HEK293 (cell line): ENCODE measurements at regions not wholly inside any gene's neighbourhood (a gene's known extent, or its start where the extent isn't known, plus 50 kb on each side); places are given as distances from the start of the nearest gene placed in this dataset.

ENCODE experiments used
- CTCF ChIA-PET: fragments of 350-600 bp; formaldehyde crosslinking; extraction: SDS; loops from one replicate; lab custom pipeline; 2021; ENCODE audit warnings: antibody characterized with exemption; lab: Yijun Ruan, JAX
- POLR2A ChIA-PET: fragments of 300-600 bp; formaldehyde crosslinking; extraction: SDS; loops from one replicate; lab custom pipeline; 2020; ENCODE audit warnings: antibody characterized with exemption, inconsistent platforms; lab: Yijun Ruan, JAX
- H3K27ac ChIP-seq: fragments of 200-500 bp; sonication (Bioruptor generic); 2 replicates; pipeline ENCODE4 v1.5.1; 2014; ENCODE audit warnings: low read depth, low read length, control low read depth, inconsistent platforms; ENCODE audit errors: extremely low read depth
- H3K36me3 ChIP-seq, 2 experiments: fragments of 200-500 bp in 1 of 2; sonication (Bioruptor generic) in 1 of 2; 1 replicate in 1 of 2; 2 replicates in 1 of 2; pipeline ENCODE4 v1.5.1; 2014 to 2017; ENCODE audit warnings: inconsistent platforms in 2 of 2, low read length in 2 of 2; ENCODE audit not compliant: control insufficient read depth in 2 of 2, insufficient read depth in 1 of 2
- H3K4me1 ChIP-seq: fragments of 200-500 bp; sonication (Bioruptor generic); 2 replicates; pipeline ENCODE4 v1.5.1; 2014; ENCODE audit warnings: mild to moderate bottlenecking, low read length, inconsistent platforms; ENCODE audit not compliant: control insufficient read depth, insufficient read depth
- H3K4me3 ChIP-seq: 2 replicates; pipeline ENCODE4 v1.5.1; 2011; ENCODE audit warnings: low read depth, mild to moderate bottlenecking, control low read depth, low read length, moderate library complexity
- H3K9me3 ChIP-seq: fragments of 200-500 bp; sonication (Bioruptor generic); 2 replicates; pipeline ENCODE4 v1.5.1; 2014; ENCODE audit warnings: low read depth, low read length, inconsistent platforms; ENCODE audit not compliant: control insufficient read depth, insufficient read depth
- IKZF3 ChIP-seq: fragments of 450-650 bp; IDR thresholded peaks from 2 replicates; pipeline ENCODE4 v1.5.0; 2018; ENCODE audit warnings: missing biosample characterization, mild to moderate bottlenecking, missing genetic modification characterization, moderate library complexity
- PATZ1 ChIP-seq: fragments of 450-650 bp; formaldehyde crosslinking; IDR thresholded peaks from 2 replicates; pipeline ENCODE4 v1.5.1; 2016; ENCODE audit warnings: missing biosample characterization, missing genetic modification characterization
- PBX3 ChIP-seq: sonication (generic); formaldehyde crosslinking; IDR thresholded peaks from 2 replicates; pipeline ENCODE4 v1.8.1; 2022; ENCODE audit warnings: mild to moderate bottlenecking, moderate library complexity, missing genetic modification reagents
- ZBTB21 ChIP-seq: fragments of 450-650 bp; formaldehyde crosslinking; IDR thresholded peaks from 2 replicates; pipeline ENCODE4 v1.5.1; 2017; ENCODE audit warnings: missing biosample characterization, missing genetic modification characterization
- ZBTB44 ChIP-seq: fragments of 450-650 bp; IDR thresholded peaks from 2 replicates; pipeline ENCODE4 v1.5.1; 2018; ENCODE audit warnings: missing biosample characterization, mild to moderate bottlenecking, missing genetic modification characterization
- ZBTB48 ChIP-seq: fragments of 450-650 bp; formaldehyde crosslinking; IDR thresholded peaks from 2 replicates; pipeline ENCODE4 v1.5.1; 2016; ENCODE audit warnings: missing biosample characterization, missing genetic modification characterization
- ZBTB8A ChIP-seq: fragments of 450-650 bp; formaldehyde crosslinking; IDR thresholded peaks from 2 replicates; pipeline ENCODE4 v1.5.1; 2016; ENCODE audit warnings: missing biosample characterization, missing genetic modification characterization
- ZFP41 ChIP-seq: fragments of 450-650 bp; formaldehyde crosslinking; IDR thresholded peaks from 2 replicates; pipeline ENCODE4 v1.5.1; 2016; ENCODE audit warnings: missing biosample characterization, missing genetic modification characterization, borderline replicate concordance
- ZIC2 ChIP-seq: fragments of 450-650 bp; formaldehyde crosslinking; IDR thresholded peaks from 2 replicates; pipeline ENCODE4 v1.5.1; 2016; ENCODE audit warnings: missing biosample characterization, missing genetic modification characterization
- ZNF146 ChIP-seq: fragments of 450-650 bp; formaldehyde crosslinking; IDR thresholded peaks from 2 replicates; pipeline ENCODE4 v1.5.1; 2016; ENCODE audit warnings: missing biosample characterization, missing genetic modification characterization
- ZNF174 ChIP-seq: fragments of 450-650 bp; formaldehyde crosslinking; IDR thresholded peaks from 2 replicates; pipeline ENCODE4 v1.5.0; 2017; ENCODE audit warnings: missing biosample characterization, mild to moderate bottlenecking, missing genetic modification characterization
- ZNF202 ChIP-seq: fragments of 450-650 bp; formaldehyde crosslinking; IDR thresholded peaks from 2 replicates; pipeline ENCODE4 v1.5.1; 2016; ENCODE audit warnings: missing biosample characterization, missing genetic modification characterization, borderline replicate concordance
- ZNF214 ChIP-seq: fragments of 450-650 bp; formaldehyde crosslinking; IDR thresholded peaks from 2 replicates; pipeline ENCODE4 v1.5.1; 2017; ENCODE audit warnings: missing biosample characterization, mild to moderate bottlenecking, missing genetic modification characterization, borderline replicate concordance
- ZNF23 ChIP-seq: fragments of 450-650 bp; formaldehyde crosslinking; IDR thresholded peaks from 2 replicates; pipeline ENCODE4 v1.5.1; 2016; ENCODE audit warnings: missing biosample characterization, missing genetic modification characterization, borderline replicate concordance
- ZNF239 ChIP-seq: fragments of 450-650 bp; formaldehyde crosslinking; IDR thresholded peaks from 2 replicates; pipeline ENCODE4 v1.5.1; 2016; ENCODE audit warnings: missing biosample characterization, missing genetic modification characterization
- ZNF433 ChIP-seq: fragments of 450-650 bp; formaldehyde crosslinking; IDR thresholded peaks from 2 replicates; pipeline ENCODE4 v1.5.1; 2016; ENCODE audit warnings: missing biosample characterization, missing genetic modification characterization, low read depth
- ZNF473 ChIP-seq: fragments of 450-650 bp; formaldehyde crosslinking; IDR thresholded peaks from 2 replicates; pipeline ENCODE4 v1.5.1; 2017; ENCODE audit warnings: missing biosample characterization, missing genetic modification characterization
- ZNF514 ChIP-seq: fragments of 450-650 bp; formaldehyde crosslinking; IDR thresholded peaks from 2 replicates; pipeline ENCODE4 v1.5.1; 2016; ENCODE audit warnings: missing biosample characterization, missing genetic modification characterization
- ZNF521 ChIP-seq: fragments of 450-650 bp; formaldehyde crosslinking; IDR thresholded peaks from 2 replicates; pipeline ENCODE4 v1.5.1; 2017; ENCODE audit warnings: missing biosample characterization, mild to moderate bottlenecking, missing genetic modification characterization
- ZNF530 ChIP-seq: fragments of 450-650 bp; formaldehyde crosslinking; IDR thresholded peaks from 2 replicates; pipeline ENCODE4 v1.5.1; 2016; ENCODE audit warnings: low read depth, missing biosample characterization, missing genetic modification characterization
- ZNF549 ChIP-seq: fragments of 450-650 bp; IDR thresholded peaks from 2 replicates; pipeline ENCODE4 v1.5.1; 2018; ENCODE audit warnings: missing biosample characterization, missing genetic modification characterization, mild to moderate bottlenecking, inconsistent platforms, moderate library complexity
- ZNF610 ChIP-seq: fragments of 450-650 bp; formaldehyde crosslinking; IDR thresholded peaks from 2 replicates; pipeline ENCODE4 v1.5.1; 2016; ENCODE audit warnings: missing biosample characterization, missing genetic modification characterization, borderline replicate concordance
- ZSCAN18 ChIP-seq: fragments of 450-650 bp; formaldehyde crosslinking; IDR thresholded peaks from 2 replicates; pipeline ENCODE4 v1.5.1; 2016; ENCODE audit warnings: missing biosample characterization, missing genetic modification characterization

GRCh38 chr3:30297112-30297511 lies 309.3 kb upstream of the TGFBR2 start:
- Histone ChIP-seq H3K4me3 (no peak overlapping the region), H3K9me3 (no peaks in the 10 kb centered on the region), H3K4me1 (no peaks in the 10 kb centered on the region), H3K36me3 (no peaks in the 10 kb centered on the region), H3K27ac (no peak overlapping the region)
- ChIA-PET CTCF (interaction anchor here (0.7 to 1.2 kb wide), 3 partner anchors 8 to 396 kb away, joined by 3 to 4 read pairs (median 4); no protein-coding TSS in a partner anchor), POLR2A (no interaction called here)
- no peak for TF ChIP-seq ZNF433 (tag by site-specific recombination)
- no peak for TF ChIP-seq ZNF146
- no peak for TF ChIP-seq ZNF23 (tag by site-specific recombination)
- TF ChIP-seq ZBTB8A (tag by site-specific recombination): no peak

GRCh38 chr3:30299674-30300385 lies 306.6 kb upstream of the TGFBR2 start:
- ChIA-PET POLR2A (no interaction called here), CTCF (no interaction called here)
- TF ChIP-seq ZSCAN18 (tag by site-specific recombination) (no peak), ZNF214 (no peak), ZNF473 (tag by site-specific recombination) (no peak), ZIC2 (tag by site-specific recombination) (no peak), ZNF202 (tag by site-specific recombination) (no peak), ZNF239 (tag by site-specific recombination) (no peak), ZBTB44 (tag by site-specific recombination) (no peak), PATZ1 (no peak), ZBTB48 (no peak), ZBTB21 (tag by site-specific recombination) (no peak), ZNF610 (tag by site-specific recombination) (no peak), ZNF174 (tag by site-specific recombination) (no peak), ZFP41 (tag by site-specific recombination) (no peak), ZNF514 (no peak), ZNF549 (tag by site-specific recombination) (no peak), PBX3 (CRISPR knock-in tag) (no peak), ZNF530 (tag by site-specific recombination) (no peak), ZNF521 (tag by site-specific recombination) (no peak), IKZF3 (no peak)
- no peaks in the 10 kb centered on the region for H3K36me3 ChIP-seq
- no peaks in the 10 kb centered on the region for H3K4me1 ChIP-seq
- H3K4me3 ChIP-seq: no peak overlapping the region
- no peak overlapping the region for H3K27ac ChIP-seq
- no peaks in the 10 kb centered on the region for H3K9me3 ChIP-seq
